ENCODE measurements at regions not wholly inside any gene's neighbourhood (a gene's known extent, or its start where the extent isn't known, plus 50 kb on each side); places are given as distances from the start of the nearest gene placed in this dataset.
"Not testable (repeated sequence)": the region's sequence is repeated elsewhere in the genome, so short reads cannot be mapped to it uniquely, and the experiment has no call there.

DNA sequence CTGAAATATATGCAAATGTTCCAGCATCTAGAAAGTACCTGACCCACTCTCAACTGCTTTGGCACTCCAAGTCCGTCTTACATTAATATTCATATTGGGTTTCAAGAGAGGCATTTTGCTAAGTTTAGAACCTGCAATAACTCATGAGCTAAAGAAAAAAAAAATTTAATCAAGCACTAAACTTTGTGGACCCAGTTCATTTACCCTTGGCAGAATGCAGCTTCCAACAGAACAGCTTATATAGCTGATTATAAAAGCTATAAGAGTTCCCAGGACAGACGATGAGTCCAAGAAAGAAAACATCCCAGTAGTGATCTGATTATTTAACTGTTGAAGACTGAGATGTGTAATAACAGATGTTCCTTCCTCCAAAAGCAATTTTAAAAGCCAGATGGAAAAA is 592.0 kb downstream of the KCNH5 start:
- Histone ChIP-seq H3K4me3 (ENCODE audit: low read length) (no peak overlapping the region), H3K4me1 (ENCODE audit: insufficient read depth, low read length) (no peaks in the 10 kb centered on the region), H3K27me3 (ENCODE audit: insufficient read depth, low read length) (no peaks in the 10 kb centered on the region), H3K9me3 (ENCODE audit: low read depth, low read length) (no peaks in the 10 kb centered on the region)

DNA sequence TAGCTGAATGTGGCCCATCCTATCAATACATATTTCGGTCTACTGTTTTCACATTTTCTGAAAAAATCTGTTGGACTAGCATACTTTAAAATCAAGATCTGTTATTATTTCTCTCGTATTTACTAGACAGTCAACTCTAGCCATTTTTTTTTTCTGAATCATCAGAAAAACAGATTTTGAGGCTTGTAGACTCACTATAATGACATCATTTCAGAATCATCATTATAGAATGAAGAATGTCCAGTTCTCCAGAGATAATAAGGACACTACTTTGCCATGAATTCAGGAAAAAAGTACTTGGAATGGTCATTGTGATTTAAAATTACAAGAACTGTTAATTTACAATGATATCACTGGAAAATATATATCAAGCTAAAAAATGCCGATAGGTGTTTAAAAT is 589.8 kb downstream of the KCNH5 start:
- Histone ChIP-seq H3K9me3 (ENCODE audit: low read depth, low read length) (no peaks in the 10 kb centered on the region), H3K4me1 (ENCODE audit: insufficient read depth, low read length) (no peaks in the 10 kb centered on the region), H3K4me3 (ENCODE audit: low read length) (no peak overlapping the region), H3K27me3 (ENCODE audit: insufficient read depth, low read length) (no peaks in the 10 kb centered on the region)

DNA sequence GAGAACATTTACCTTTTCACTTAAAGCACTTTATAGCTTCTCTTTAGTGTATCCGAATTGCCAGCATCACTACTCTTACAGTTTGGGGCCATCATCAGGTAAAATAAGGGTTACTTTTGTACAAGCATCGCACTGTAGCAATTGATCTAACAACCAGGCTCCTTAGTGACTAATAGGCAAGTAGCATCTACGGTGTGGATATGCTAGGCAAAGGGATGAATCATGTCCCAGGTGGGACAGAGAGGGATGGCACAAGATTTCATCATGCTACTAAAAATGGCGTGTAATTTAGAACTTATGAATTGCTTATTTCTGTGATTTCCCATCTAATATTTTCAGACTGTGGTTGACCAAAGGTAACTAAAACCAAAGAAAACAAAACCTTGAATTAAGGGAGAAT is 582.3 kb downstream of the KCNH5 start:
- H3K9me3 ChIP-seq (ENCODE audit: low read depth, low read length): no peaks in the 10 kb centered on the region
- H3K4me3 ChIP-seq (ENCODE audit: low read length): no peak overlapping the region
- no peaks in the 10 kb centered on the region for H3K4me1 ChIP-seq (ENCODE audit: insufficient read depth, low read length)
- H3K27me3 ChIP-seq (ENCODE audit: insufficient read depth, low read length): no peaks in the 10 kb centered on the region

DNA sequence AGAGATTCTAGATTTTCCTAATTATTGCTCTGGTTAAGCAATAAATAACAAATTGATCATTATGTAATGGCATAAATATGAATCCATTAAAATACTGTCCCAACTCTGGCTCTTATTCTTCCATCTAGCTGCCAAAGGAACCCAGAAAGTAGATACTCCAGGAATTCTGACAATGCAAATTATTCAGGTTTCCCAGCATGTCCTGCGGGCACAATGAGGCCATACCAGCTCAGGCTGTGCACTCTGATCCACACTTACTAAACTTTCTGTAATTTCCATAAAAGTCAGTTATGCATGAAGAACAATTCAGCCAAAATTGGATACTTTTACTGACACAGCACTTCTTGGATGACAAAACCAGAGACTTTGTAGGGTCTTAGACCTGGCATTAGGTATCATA is 576.3 kb downstream of the KCNH5 start:
- Histone ChIP-seq H3K27me3 (ENCODE audit: insufficient read depth, low read length) (no peaks in the 10 kb centered on the region), H3K9me3 (ENCODE audit: low read depth, low read length) (no peaks in the 10 kb centered on the region), H3K4me1 (ENCODE audit: insufficient read depth, low read length) (no peaks in the 10 kb centered on the region), H3K4me3 (ENCODE audit: low read length) (no peak overlapping the region)

DNA sequence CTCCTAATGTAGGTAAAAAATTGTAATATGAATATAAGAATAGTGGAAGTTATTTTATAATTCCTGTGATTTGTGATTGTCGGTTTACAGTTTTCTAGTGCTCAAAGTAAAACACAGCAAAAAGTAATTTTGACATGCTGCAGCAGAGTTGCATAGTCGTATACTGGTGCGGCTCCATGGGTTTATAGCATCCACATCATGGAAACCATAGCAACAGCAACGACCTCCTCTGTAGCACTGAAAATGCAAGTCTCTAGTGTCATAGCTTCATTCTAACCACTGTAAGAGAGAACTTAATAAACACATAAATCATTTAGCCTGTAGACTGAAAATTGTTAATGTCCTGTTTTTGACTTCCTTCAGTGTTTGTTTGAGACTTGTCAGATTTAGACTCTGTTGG is 574.3 kb downstream of the KCNH5 start:
- H3K27me3 ChIP-seq (ENCODE audit: insufficient read depth, low read length): no peaks in the 10 kb centered on the region

DNA sequence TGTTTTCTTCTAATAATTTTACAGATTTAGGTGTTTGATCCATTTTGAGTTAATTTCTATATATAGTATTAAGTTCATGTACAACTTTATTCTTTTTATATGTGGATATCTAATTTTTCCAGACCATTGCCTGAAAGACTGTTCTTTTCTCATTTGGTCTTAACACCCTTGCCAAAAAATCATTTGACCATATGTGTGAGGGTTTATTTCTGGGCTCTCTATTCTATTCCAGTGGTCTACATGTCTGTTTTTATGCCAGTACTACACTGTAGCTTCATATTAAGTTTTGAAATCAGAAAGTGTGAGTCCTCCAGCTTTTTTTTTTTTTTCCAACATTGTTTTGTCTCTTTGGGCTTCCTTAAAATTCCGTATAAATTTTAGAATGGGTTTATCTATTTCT is 554.1 kb downstream of the KCNH5 start:
- H3K4me3 ChIP-seq (ENCODE audit: low read length): no peak overlapping the region
- no peaks in the 10 kb centered on the region for H3K27me3 ChIP-seq (ENCODE audit: insufficient read depth, low read length)
- H3K9me3 ChIP-seq (ENCODE audit: low read depth, low read length): peaks cover 5% of the 10 kb centered on the region
- H3K4me1 ChIP-seq (ENCODE audit: insufficient read depth, low read length): no peaks in the 10 kb centered on the region

More for the DNA sequence above, 574.3 kb downstream of the KCNH5 start:
- no peaks in the 10 kb centered on the region for H3K9me3 ChIP-seq (ENCODE audit: low read depth, low read length)
- no peaks in the 10 kb centered on the region for H3K4me1 ChIP-seq (ENCODE audit: insufficient read depth, low read length)
- H3K4me3 ChIP-seq (ENCODE audit: low read length): no peak overlapping the region

DNA sequence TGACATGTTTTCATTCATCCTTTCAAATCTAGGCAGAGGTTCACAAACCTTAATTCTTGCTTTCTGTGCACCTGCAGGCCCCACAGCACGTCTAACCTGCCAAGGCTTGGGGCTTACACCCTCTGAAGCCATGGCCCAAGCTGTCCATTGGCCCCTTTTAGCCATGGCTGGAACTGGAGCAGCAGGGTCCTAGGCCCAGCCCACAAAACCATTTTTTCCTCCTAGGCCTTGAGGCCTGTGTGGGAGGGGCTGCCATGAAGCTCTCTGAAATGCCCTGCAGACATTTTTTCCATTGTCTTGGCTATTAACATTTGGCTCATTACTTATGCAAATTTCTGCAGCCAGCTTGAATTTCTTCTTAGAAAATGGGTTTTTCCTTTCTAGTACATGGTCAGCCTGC is 547.5 kb downstream of the KCNH5 start:
- Histone ChIP-seq H3K4me3 (ENCODE audit: low read length) (no peak overlapping the region), H3K9me3 (ENCODE audit: low read depth, low read length) (peaks cover 5% of the 10 kb centered on the region), H3K27me3 (ENCODE audit: insufficient read depth, low read length) (no peaks in the 10 kb centered on the region), H3K4me1 (ENCODE audit: insufficient read depth, low read length) (no peaks in the 10 kb centered on the region)

DNA sequence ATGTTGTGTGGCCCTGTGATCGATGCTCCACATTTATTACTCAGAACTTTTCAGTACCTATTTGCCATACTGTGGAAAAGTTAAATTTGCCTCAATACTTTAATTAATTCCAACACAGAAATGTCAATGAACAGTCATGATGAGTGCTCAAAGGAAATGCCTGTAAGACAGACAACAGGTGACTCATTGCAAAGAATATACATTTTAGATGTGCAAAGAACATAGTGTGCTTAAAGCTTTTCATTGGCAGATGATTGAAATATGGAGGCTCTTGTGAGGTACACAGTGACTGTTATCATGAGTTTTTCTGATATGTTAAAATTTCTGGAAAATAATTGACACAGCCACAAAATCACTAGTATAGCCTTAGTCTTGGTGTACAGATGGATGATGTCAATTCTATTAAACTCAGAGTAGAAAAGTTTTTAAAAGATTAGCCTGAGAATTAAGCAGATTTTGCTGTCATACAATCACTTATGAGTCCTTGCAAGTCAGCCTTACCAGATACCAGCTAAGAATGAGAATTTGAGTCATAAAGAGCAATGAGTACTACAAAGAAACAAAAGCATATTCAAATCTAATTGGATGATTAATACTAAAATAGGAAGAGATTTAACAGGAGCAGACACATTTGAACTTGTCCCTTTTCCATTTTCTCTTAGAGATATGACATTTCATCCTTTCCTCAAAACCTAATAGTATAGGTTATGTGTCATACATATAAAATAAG is 544.1 kb downstream of the KCNH5 start:
- no peaks in the 10 kb centered on the region for H3K27me3 ChIP-seq (ENCODE audit: insufficient read depth, low read length)
- H3K9me3 ChIP-seq (ENCODE audit: low read depth, low read length): no peaks in the 10 kb centered on the region
- H3K4me1 ChIP-seq (ENCODE audit: insufficient read depth, low read length): no peaks in the 10 kb centered on the region
- H3K4me3 ChIP-seq (ENCODE audit: low read length): no peak overlapping the region

DNA sequence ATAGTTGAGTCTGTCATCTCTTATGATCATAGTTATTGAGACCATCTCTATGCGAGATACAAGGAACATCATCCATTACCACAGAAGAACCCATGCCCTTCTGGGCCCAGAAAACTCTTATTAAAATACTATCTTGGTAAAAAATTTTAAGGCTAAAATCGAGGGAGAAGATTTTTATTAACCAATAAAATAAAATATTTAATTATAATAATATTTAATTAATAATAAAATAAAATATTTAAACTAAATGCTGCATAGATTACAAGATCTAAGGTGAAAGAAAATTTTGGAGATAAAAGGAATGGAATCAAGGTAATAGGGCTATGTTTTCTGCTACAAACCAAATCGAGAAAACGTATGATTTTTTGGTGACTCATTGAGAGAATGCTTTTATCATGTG is 540.2 kb downstream of the KCNH5 start:
- no peaks in the 10 kb centered on the region for H3K4me1 ChIP-seq (ENCODE audit: insufficient read depth, low read length)
- no peaks in the 10 kb centered on the region for H3K27me3 ChIP-seq (ENCODE audit: insufficient read depth, low read length)

DNA sequence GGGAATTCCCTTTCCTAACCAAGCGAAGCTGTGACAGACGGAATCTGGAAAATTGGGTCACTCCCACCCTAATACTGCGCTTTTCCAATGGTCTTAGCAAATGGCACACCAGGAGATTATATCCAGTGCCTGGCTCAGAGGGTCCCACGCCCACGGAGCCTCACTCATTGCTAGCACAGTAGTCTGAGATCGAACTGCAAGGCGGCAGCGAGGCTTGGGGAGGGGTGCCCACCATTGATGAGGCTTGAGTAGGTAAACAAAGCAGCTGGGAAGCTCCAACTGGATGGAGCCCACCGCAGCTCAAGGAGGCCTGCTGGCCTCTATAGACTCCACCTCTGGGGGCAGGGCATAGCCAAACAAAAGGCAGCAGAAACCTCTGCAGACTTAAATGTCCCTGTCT is 523.9 kb downstream of the KCNH5 start:
- peaks cover 16% of the 10 kb centered on the region for H3K9me3 ChIP-seq (ENCODE audit: low read depth, low read length)
- H3K4me1 ChIP-seq (ENCODE audit: insufficient read depth, low read length); H3K4me3 ChIP-seq (ENCODE audit: low read length); H3K27me3 ChIP-seq (ENCODE audit: insufficient read depth, low read length): not testable (repeated sequence)

More for the DNA sequence above, 540.2 kb downstream of the KCNH5 start:
- no peak overlapping the region for H3K4me3 ChIP-seq (ENCODE audit: low read length)
- H3K9me3 ChIP-seq (ENCODE audit: low read depth, low read length): no peaks in the 10 kb centered on the region

DNA sequence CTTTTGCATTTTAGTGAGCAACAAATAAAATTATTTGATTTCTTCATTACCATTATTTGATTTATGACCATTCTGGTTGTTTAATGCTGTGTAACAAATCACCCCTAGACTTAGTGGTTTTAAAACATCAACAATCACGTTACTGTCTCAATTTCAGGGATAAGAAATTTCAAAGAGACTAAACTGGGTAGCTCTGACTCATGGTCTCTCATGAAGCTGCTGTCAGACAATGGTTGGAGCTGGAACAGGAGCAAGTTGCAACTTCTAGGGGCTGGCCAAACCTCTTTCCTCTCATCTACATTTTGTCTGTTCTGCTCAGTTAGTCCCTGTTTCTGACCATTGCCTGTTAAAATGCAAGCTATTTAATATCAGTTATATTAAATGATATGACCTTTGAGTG is 517.0 kb downstream of the KCNH5 start:
- Histone ChIP-seq H3K4me3 (ENCODE audit: low read length) (no peak overlapping the region), H3K27me3 (ENCODE audit: insufficient read depth, low read length) (no peaks in the 10 kb centered on the region), H3K9me3 (ENCODE audit: low read depth, low read length) (no peaks in the 10 kb centered on the region), H3K4me1 (ENCODE audit: insufficient read depth, low read length) (no peaks in the 10 kb centered on the region)

DNA sequence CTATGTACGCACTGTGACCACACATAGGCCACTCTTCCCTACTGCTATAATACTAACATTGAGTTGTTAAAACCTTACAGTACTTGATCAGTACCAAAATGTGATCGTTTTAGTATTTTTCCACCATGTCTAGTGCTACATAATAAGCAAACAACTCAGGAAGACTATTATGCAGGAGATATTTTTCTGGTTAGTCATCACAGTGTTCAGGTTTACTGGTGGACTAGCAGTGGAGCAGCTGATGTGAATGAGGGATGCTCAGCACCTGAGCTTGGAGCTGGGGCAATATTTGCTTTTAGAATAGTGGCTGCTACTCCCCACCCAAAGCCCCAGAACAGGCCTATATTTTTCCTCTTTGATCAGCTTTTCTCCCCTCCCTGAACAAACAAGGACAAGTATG is 513.1 kb downstream of the KCNH5 start:
- Histone ChIP-seq H3K4me3 (ENCODE audit: low read length) (no peak overlapping the region), H3K4me1 (ENCODE audit: insufficient read depth, low read length) (no peaks in the 10 kb centered on the region), H3K27me3 (ENCODE audit: insufficient read depth, low read length) (no peaks in the 10 kb centered on the region), H3K9me3 (ENCODE audit: low read depth, low read length) (no peaks in the 10 kb centered on the region)

DNA sequence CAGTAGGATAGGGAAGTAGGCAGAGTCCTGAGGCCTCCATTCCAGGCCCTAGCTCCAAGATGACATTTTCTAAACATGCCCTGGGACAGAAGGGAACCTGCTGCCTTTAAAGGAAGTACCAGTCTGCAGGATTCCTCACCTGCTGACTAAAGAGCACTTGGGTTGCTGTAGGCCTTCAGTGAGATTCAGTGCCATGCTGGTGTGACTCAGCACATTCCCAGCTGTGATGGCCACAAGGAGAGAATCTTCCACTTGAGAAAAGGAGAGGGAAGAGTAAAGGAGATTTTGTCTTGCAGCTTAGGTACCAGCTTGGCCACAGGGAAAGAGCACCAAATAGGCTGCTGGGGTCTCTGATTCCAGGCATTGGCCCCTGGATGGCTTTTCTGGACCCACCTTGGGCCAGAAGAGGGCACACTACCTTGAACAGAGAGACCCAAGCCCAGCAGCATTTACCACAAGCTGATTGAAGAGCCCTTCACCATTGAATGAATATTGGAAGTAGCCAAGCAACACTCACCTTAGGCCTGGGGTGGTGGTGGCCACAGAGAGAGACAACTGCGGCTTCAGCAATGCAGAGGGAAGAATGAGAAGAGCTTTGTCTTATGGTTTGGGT is 498.3 kb downstream of the KCNH5 start:
- Histone ChIP-seq H3K27me3 (ENCODE audit: insufficient read depth, low read length) (no peaks in the 10 kb centered on the region), H3K4me1 (ENCODE audit: insufficient read depth, low read length) (no peaks in the 10 kb centered on the region), H3K4me3 (ENCODE audit: low read length) (no peak overlapping the region), H3K9me3 (ENCODE audit: low read depth, low read length) (peaks cover 17% of the 10 kb centered on the region)

DNA sequence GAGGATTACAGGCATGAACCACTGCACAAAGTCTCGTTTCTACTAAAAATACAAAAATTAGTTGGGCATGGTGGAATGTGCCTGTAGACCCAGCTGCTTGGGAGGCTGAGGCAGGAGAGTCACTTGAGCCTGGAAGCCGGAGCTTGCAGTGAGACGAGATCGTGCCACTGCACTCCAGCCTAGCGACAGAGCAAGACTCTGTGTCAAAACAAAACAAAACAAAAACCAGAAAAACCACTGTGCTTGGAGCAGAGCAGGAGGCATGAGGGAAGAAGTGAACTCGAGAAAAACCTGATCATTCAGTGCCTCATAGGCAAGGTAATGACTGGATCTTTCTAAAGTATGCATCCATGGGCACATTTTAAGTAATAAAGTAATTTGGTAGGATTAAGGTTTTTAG is 487.8 kb downstream of the KCNH5 start:
- Histone ChIP-seq H3K27me3 (ENCODE audit: insufficient read depth, low read length) (no peaks in the 10 kb centered on the region), H3K4me3 (ENCODE audit: low read length) (no peak overlapping the region), H3K9me3 (ENCODE audit: low read depth, low read length) (no peaks in the 10 kb centered on the region), H3K4me1 (ENCODE audit: insufficient read depth, low read length) (no peaks in the 10 kb centered on the region)

DNA sequence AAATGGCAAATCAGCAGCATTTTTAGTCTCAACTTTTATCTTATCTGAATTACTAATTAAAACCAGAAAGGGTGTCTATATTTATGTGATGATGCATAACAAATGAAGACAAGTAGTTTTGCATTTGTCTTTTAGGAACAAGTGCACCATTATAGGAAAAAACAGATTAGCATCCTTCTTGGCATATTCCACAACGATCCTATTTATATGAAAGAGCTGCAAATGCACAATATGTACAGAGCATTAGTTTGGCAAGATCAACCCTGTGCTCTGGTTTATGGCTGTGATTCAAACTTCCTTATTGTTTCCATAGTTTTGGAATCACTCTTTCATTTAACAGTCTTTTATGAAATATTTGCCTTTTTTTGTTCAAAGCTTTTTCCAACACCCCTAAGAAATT is 486.8 kb downstream of the KCNH5 start:
- no peak overlapping the region for H3K4me3 ChIP-seq (ENCODE audit: low read length)

DNA sequence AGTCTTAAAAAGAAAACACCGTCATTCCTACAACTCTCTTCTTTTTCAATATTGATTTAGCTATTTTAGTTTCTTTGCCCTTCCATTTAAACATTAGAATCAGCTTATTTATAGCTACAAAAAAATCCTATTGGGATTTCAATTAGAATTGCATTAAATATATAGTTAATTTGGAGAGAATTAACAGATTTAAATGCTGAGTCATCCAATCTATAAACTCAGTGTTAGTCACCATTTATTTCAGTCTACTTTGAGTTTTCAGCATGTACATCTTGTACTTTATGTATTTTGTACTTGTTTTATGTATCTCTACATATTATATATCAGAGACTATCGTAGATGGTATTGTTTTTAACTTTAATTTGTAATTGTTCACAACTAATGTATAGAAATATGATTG is 460.0 kb downstream of the KCNH5 start:
- H3K4me1 ChIP-seq (ENCODE audit: insufficient read depth, low read length): no peaks in the 10 kb centered on the region
- H3K4me3 ChIP-seq (ENCODE audit: low read length): no peak overlapping the region
- no peaks in the 10 kb centered on the region for H3K27me3 ChIP-seq (ENCODE audit: insufficient read depth, low read length)
- peaks cover 24% of the 10 kb centered on the region for H3K9me3 ChIP-seq (ENCODE audit: low read depth, low read length)

More for the DNA sequence above, 486.8 kb downstream of the KCNH5 start:
- Histone ChIP-seq H3K27me3 (ENCODE audit: insufficient read depth, low read length) (no peaks in the 10 kb centered on the region), H3K9me3 (ENCODE audit: low read depth, low read length) (no peaks in the 10 kb centered on the region), H3K4me1 (ENCODE audit: insufficient read depth, low read length) (no peaks in the 10 kb centered on the region)
